ENCODE measurements at regions not wholly inside any gene's neighbourhood (a gene's known extent, or its start where the extent isn't known, plus 50 kb on each side); places are given as distances from the start of the nearest gene placed in this dataset.
A peak's percentile ranks its signal among the peaks of the same experiment; 100 is the strongest.

DNA sequence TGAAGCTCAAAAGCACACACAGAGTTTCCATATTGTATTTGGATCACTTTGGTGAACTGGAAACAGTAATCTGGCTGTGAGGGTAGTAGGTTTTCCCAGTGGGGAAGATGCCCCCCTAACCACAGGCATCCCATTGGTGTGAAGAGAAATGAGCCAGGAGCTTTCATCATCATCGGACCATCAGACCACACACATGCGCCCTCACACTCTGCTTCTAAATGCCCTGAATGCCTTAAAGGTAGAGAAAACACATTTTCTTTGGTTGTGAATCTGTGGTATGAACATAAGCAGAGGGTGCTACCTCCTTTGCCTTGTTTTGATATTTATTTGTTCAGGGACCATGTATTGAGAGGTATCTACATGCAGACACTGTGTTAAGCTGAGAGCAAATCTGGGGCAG, 79.0 kb upstream of the DNAH14 start:
- no peaks in the 10 kb centered on the region for H3K9me3 ChIP-seq
- TF ChIP-seq, protein P1, sequence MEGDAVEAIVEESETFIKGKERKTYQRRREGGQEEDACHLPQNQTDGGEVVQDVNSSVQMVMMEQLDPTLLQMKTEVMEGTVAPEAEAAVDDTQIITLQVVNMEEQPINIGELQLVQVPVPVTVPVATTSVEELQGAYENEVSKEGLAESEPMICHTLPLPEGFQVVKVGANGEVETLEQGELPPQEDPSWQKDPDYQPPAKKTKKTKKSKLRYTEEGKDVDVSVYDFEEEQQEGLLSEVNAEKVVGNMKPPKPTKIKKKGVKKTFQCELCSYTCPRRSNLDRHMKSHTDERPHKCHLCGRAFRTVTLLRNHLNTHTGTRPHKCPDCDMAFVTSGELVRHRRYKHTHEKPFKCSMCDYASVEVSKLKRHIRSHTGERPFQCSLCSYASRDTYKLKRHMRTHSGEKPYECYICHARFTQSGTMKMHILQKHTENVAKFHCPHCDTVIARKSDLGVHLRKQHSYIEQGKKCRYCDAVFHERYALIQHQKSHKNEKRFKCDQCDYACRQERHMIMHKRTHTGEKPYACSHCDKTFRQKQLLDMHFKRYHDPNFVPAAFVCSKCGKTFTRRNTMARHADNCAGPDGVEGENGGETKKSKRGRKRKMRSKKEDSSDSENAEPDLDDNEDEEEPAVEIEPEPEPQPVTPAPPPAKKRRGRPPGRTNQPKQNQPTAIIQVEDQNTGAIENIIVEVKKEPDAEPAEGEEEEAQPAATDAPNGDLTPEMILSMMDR (IDR thresholded peaks at IDR 0.05): no peak
- H3K4me1 ChIP-seq: no peaks in the 10 kb centered on the region
- intact Hi-C loops (cut with DNase I): loop anchor here (5.0 kb wide), 1 partner anchor 338 kb away; no protein-coding TSS in a partner anchor
- no peaks in the 10 kb centered on the region for H3K36me3 ChIP-seq
- DNase-seq (no peak), ATAC-seq (no peak)
- H3K27me3 ChIP-seq: no peaks in the 10 kb centered on the region
- no peak overlapping the region for H3K4me3 ChIP-seq
- no peak overlapping the region for H3K27ac ChIP-seq

DNA sequence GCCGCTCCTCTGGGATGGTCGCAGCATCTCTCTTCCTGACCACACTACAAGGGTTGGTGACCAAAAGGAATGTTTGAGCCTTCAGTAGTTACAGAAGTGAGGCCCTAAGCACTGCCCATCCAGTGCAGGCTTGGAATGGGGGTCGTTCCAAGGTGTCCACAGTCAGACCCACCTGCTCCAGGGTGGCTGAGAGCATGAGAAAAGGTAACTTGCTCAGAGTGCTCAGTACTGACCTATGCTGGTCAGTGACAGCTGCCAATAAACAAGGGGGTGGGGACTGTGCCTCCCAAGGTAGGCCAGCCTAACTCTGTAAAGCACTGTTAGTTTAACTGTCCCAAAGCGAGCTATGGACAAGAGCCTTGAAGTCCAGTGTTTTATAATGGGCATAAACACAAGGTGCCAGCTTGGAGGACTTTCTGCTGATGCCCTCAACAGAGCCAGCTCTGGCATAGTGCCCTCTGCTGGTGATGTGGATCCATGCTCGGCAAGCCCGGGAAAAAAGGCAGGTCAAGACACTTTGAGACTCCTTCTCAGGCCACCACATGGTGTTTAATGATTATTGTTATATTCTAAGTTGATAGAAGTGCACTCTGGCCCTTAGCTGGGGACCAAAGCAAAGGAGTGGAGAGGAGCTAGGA, 78.1 kb upstream of the DNAH14 start:
- Histone ChIP-seq H3K27ac (no peak overlapping the region), H3K4me1 (no peaks in the 10 kb centered on the region), H3K27me3 (no peaks in the 10 kb centered on the region), H3K4me3 (no peak overlapping the region), H3K9me3 (no peaks in the 10 kb centered on the region), H3K36me3 (no peaks in the 10 kb centered on the region)
- TF ChIP-seq, protein P1 (IDR thresholded peaks at IDR 0.05): peak; percentile 73
- DNase-seq (peak; percentile 79), ATAC-seq (peak; percentile 85)
- intact Hi-C loops (cut with DNase I): loop anchor here (5.0 kb wide), 1 partner anchor 339 kb away; no protein-coding TSS in a partner anchor

DNA sequence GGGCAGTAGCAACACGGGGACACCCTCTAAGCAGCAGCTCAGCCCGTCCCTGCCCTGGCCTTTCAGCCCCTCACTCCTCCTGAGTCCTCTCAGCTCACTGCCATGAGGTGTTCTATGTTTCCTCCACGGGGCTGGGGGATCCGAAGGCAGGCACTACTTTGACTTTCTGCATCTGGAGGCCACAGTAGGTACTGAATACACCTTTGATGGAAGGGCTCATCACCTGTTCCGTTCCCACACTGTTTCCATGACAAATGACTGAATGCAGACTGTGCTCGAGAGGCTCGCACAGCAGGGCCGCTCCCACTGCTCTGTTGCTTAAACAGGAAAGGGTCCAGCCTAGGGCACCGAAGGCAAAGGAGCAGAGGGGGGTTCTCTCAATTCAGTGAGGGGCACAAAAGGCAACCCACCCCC, 77.6 kb upstream of the DNAH14 start:
- Histone ChIP-seq H3K4me1 (no peaks in the 10 kb centered on the region), H3K9me3 (no peaks in the 10 kb centered on the region), H3K27ac (no peak overlapping the region), H3K27me3 (no peaks in the 10 kb centered on the region), H3K4me3 (no peak overlapping the region), H3K36me3 (no peaks in the 10 kb centered on the region)
- ATAC-seq (peak; percentile 13), DNase-seq (no peak)
- TF ChIP-seq, protein P1 (IDR thresholded peaks at IDR 0.05): no peak
- intact Hi-C loops (cut with DNase I): loop anchor here (5.0 kb wide), 1 partner anchor 340 kb away; no protein-coding TSS in a partner anchor

DNA sequence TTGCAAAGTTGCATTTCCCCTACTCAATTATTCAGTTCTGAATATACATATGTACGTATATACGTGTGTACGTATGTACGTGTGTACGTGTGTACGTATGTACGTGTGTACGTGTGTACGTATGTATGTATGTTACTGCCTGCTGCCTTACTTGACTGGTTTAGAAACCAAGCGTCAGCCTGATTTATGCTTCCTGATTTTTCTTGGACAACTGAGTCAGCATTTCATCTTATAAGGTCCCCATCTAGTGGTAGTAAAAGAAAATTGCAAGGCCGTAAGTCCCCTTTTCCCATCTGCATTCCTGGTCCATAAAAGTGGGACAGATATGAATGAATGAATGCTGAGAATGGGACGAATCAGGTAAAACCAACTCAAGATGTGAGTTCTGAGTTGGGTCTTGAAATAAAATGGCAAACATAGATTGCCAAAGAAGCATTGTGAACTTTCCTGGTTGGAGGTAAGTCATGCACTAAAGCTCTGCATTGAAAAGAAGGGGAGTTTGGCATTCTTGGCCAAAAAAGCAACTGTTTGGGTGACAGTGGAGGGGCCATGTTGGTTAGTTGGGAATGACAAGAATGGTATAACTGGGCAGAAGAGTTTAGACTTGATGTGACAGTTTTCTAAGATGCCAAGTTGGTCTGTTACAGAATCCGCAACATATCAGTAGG, 76.4 kb upstream of the DNAH14 start:
- Histone ChIP-seq H3K9me3 (no peaks in the 10 kb centered on the region), H3K36me3 (no peaks in the 10 kb centered on the region), H3K4me1 (no peaks in the 10 kb centered on the region), H3K4me3 (no peak overlapping the region), H3K27ac (no peak overlapping the region), H3K27me3 (no peaks in the 10 kb centered on the region)
- ATAC-seq (peak; percentile 67), DNase-seq (no peak)
- TF ChIP-seq, protein P1 (IDR thresholded peaks at IDR 0.05): peak; percentile 71
- intact Hi-C loops (cut with DNase I): loop anchor here (5.0 kb wide), 1 partner anchor 341 kb away; no protein-coding TSS in a partner anchor

DNA sequence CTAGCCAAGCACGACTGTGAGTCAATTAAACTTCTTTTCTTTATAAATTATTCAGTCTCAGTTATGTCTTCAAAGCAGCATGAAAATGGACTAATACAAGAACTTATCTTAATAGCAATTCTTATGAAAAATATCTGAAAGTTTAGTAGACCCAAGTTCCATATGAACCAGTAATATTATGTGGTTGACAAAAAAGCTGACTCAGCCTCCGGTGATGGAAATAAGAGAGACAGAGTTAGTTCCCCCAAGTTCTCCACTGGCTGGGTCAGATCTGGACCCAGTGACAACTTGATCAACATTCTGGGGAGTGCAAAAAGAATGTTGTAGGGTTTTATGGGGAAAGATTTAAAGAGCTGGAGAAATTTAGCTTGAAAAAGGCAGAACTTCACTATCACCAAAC, 72.5 kb upstream of the DNAH14 start:
- Histone ChIP-seq H3K27ac (no peak overlapping the region), H3K36me3 (no peaks in the 10 kb centered on the region), H3K27me3 (no peaks in the 10 kb centered on the region), H3K9me3 (no peaks in the 10 kb centered on the region), H3K4me3 (no peak overlapping the region), H3K4me1 (no peaks in the 10 kb centered on the region)
- TF ChIP-seq, protein P1 (IDR thresholded peaks at IDR 0.05): no peak
- ATAC-seq: no peak
- no peak for DNase-seq
- intact Hi-C loops (cut with DNase I): no loop called here

Measured in upper lobe of right lung (tissue), 1 donor.